Transverse colon (tissue), 4 donors: ENCODE measurements at regions not wholly inside any gene's neighbourhood (a gene's known extent, or its start where the extent isn't known, plus 50 kb on each side); places are given as distances from the start of the nearest gene placed in this dataset.
"Not testable (repeated sequence)": the region's sequence is repeated elsewhere in the genome, so short reads cannot be mapped to it uniquely, and the experiment has no call there.

Experiments used
- DNase-seq: peaks from one replicate; pipeline ENCODE4 v3.0.0-alpha.2; 2019
- H3K27ac ChIP-seq, 4 donors: fragments of 200-600 bp; sonication (generic); 2 replicates each; pipeline ENCODE4 v1.5.1; 2016 to 2018; ENCODE audit warnings: inconsistent platforms in 4 of 4
- H3K27me3 ChIP-seq: fragments of 200-600 bp; sonication (generic); 2 replicates; pipeline ENCODE4 v1.5.1; 2017; ENCODE audit warnings: inconsistent platforms
- H3K36me3 ChIP-seq, 4 donors: fragments of 200-600 bp; sonication (generic); 2 replicates each; pipeline ENCODE4 v1.5.1; 2017 to 2019; ENCODE audit warnings: inconsistent platforms in 4 of 4
- H3K4me1 ChIP-seq, 4 donors: fragments of 200-600 bp; sonication (generic); 2 replicates each; pipeline ENCODE4 v1.5.1; 2017 to 2020; ENCODE audit warnings: inconsistent platforms in 4 of 4
- H3K4me3 ChIP-seq, 4 donors: fragments of 200-600 bp; sonication (generic); 1 replicate in 1 of 4; 2 replicates in 3 of 4; pipeline versions ENCODE4 v1.5.1 to v1.6.1; 2017 to 2019; ENCODE audit warnings: inconsistent platforms in 4 of 4
- H3K9me3 ChIP-seq, 2 donors: fragments of 200-600 bp; sonication (generic); 2 replicates each; pipeline ENCODE4 v1.5.1; 2017 to 2019; ENCODE audit warnings: inconsistent platforms in 2 of 2
- EP300 ChIP-seq: sonication (generic); formaldehyde crosslinking; IDR thresholded peaks from one replicate; pipeline ENCODE4 v1.6.1; 2017; ENCODE audit warnings: antibody characterized with exemption, low read depth
- POLR2A ChIP-seq: fragments of 450-650 bp; IDR thresholded peaks from one replicate; pipeline ENCODE4 v1.6.1; 2016; ENCODE audit warnings: antibody characterized with exemption, mild to moderate bottlenecking, moderate library complexity
- POLR2AphosphoS5 ChIP-seq, 3 donors: sonication (generic); formaldehyde crosslinking; IDR thresholded peaks; one replicate each; pipeline ENCODE4 v1.6.1; 2016; ENCODE audit warnings: antibody characterized with exemption in 3 of 3
- WGBS, 2 donors: methylation state at CpG; one replicate each; pipeline ENCODE4 v1.1.5; 2018; ENCODE audit warnings: low coverage in 1 of 2; 5-methylcytosine and 5-hydroxymethylcytosine counted together
- in situ Hi-C, 4 donors: fragments of 200-750 bp; cut with MboI; loops; one replicate each; pipeline versions ENCODE4 v1.15.0 to v1.15.1; 2017; ENCODE audit warnings: low sequenced_read_pairs in 3 of 4, low pct_ligation_motif_present in 1 of 4, low pct_unique_long_range_greater_than_20kb in 1 of 4
- intact Hi-C: fragments of 100-400 bp; cut with DNase I; formaldehyde crosslinking; loops from one replicate; pipeline ENCODE4 v1.15.1; 2023; ENCODE audit warnings: low total_unique reads
- TF ChIP-seq, protein P1 (sequence below), 5 experiments: fragments of 200-600 bp in 3 of 5; fragments of 450-650 bp in 2 of 5; sonication (generic) in 3 of 5; IDR thresholded peaks; 1 replicate in 2 of 5; 2 replicates in 3 of 5; pipeline ENCODE4 v1.5.1; 2016 to 2017; ENCODE audit warnings: antibody characterized with exemption in 5 of 5, inconsistent platforms in 3 of 5, mild to moderate bottlenecking in 2 of 5, moderate library complexity in 1 of 5

GRCh38 chr7:79775911-79776310 lies 322.4 kb upstream of the MAGI2 start:
- in situ Hi-C loops (no loop called here), intact Hi-C loops (no loop called here)
- no peaks in the 10 kb centered on the region for H3K36me3 ChIP-seq
- H3K27me3 ChIP-seq = no peaks in the 10 kb centered on the region
- no peaks in the 10 kb centered on the region for H3K9me3 ChIP-seq
- no peaks in the 10 kb centered on the region for H3K4me1 ChIP-seq
- H3K4me3 ChIP-seq = no peak overlapping the region
- no peak for DNase-seq
- no peak overlapping the region for H3K27ac ChIP-seq
- TF ChIP-seq EP300 = no peak
- TF ChIP-seq POLR2AphosphoS5 (IDR thresholded peaks at IDR 0.05) = no peak
- TF ChIP-seq POLR2A = no peak
- TF ChIP-seq, protein P1, sequence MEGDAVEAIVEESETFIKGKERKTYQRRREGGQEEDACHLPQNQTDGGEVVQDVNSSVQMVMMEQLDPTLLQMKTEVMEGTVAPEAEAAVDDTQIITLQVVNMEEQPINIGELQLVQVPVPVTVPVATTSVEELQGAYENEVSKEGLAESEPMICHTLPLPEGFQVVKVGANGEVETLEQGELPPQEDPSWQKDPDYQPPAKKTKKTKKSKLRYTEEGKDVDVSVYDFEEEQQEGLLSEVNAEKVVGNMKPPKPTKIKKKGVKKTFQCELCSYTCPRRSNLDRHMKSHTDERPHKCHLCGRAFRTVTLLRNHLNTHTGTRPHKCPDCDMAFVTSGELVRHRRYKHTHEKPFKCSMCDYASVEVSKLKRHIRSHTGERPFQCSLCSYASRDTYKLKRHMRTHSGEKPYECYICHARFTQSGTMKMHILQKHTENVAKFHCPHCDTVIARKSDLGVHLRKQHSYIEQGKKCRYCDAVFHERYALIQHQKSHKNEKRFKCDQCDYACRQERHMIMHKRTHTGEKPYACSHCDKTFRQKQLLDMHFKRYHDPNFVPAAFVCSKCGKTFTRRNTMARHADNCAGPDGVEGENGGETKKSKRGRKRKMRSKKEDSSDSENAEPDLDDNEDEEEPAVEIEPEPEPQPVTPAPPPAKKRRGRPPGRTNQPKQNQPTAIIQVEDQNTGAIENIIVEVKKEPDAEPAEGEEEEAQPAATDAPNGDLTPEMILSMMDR (IDR thresholded peaks at IDR 0.05) = no peak
- 77% methylated on average over 3 of the region's 3 CpGs; no CpG with 5 or more reads in 1 of the 2 donors for WGBS, 2 donors

GRCh38 chr7:79774150-79774549 lies 320.7 kb upstream of the MAGI2 start:
- no peak overlapping the region for H3K27ac ChIP-seq
- no peaks in the 10 kb centered on the region for H3K9me3 ChIP-seq
- in situ Hi-C loops (no loop called here), intact Hi-C loops (no loop called here)
- no peak for TF ChIP-seq POLR2AphosphoS5 (IDR thresholded peaks at IDR 0.05)
- no peak for DNase-seq
- H3K36me3 ChIP-seq = no peaks in the 10 kb centered on the region
- no peak overlapping the region for H3K4me3 ChIP-seq
- no peaks in the 10 kb centered on the region for H3K27me3 ChIP-seq
- H3K4me1 ChIP-seq = no peaks in the 10 kb centered on the region

DNA sequence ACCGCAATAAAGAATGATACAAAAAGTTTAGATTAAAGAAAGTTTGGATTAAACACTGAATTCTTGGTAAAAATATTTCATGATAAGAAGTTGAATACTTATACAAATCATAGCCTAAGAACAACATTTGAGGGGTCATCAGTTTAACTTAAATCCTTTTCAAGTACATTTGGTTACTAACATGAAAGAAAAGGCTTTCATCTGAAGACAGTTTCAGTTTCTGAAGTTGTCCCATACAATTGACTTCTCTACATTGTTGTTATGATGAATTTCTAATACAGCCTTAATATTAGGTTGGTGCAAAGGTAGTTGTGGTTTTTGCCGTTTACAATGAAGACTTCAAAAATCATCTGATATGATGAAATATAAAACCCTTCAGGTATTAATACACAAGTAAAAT lies 317.5 kb upstream of the MAGI2 start:
- Histone ChIP-seq H3K4me3 (no peak overlapping the region), H3K36me3 (no peaks in the 10 kb centered on the region), H3K9me3 (no peaks in the 10 kb centered on the region), H3K4me1 (no peaks in the 10 kb centered on the region), H3K27me3 (no peaks in the 10 kb centered on the region), H3K27ac (no peak overlapping the region)
- 63 to 78% methylated on average over 2 of the region's 2 CpGs for WGBS, 2 donors
- TF ChIP-seq POLR2AphosphoS5 (IDR thresholded peaks at IDR 0.05) (no peak), POLR2A (no peak), EP300 (no peak)
- TF ChIP-seq, protein P1 (IDR thresholded peaks at IDR 0.05) = no peak
- DNase-seq = no peak
- in situ Hi-C loops (no loop called here), intact Hi-C loops (no loop called here)

- Histone ChIP-seq H3K9me3 (no peaks in the 10 kb centered on the region), H3K4me3 (no peak overlapping the region), H3K4me1 (no peaks in the 10 kb centered on the region), H3K27ac (no peak overlapping the region), H3K27me3 (no peaks in the 10 kb centered on the region), H3K36me3 (no peaks in the 10 kb centered on the region)
- in situ Hi-C loops (no loop called here), intact Hi-C loops (no loop called here)
- DNase-seq = no peak
- 51 to 57% methylated on average over 2 of the region's 2 CpGs for WGBS, 2 donors
- TF ChIP-seq, protein P1 (IDR thresholded peaks at IDR 0.05) = no peak
- TF ChIP-seq EP300 (no peak), POLR2A (no peak), POLR2AphosphoS5 (IDR thresholded peaks at IDR 0.05) (no peak)
Measured at GRCh38 chr7:79770063-79770462, 316.6 kb upstream of the MAGI2 start.

DNA sequence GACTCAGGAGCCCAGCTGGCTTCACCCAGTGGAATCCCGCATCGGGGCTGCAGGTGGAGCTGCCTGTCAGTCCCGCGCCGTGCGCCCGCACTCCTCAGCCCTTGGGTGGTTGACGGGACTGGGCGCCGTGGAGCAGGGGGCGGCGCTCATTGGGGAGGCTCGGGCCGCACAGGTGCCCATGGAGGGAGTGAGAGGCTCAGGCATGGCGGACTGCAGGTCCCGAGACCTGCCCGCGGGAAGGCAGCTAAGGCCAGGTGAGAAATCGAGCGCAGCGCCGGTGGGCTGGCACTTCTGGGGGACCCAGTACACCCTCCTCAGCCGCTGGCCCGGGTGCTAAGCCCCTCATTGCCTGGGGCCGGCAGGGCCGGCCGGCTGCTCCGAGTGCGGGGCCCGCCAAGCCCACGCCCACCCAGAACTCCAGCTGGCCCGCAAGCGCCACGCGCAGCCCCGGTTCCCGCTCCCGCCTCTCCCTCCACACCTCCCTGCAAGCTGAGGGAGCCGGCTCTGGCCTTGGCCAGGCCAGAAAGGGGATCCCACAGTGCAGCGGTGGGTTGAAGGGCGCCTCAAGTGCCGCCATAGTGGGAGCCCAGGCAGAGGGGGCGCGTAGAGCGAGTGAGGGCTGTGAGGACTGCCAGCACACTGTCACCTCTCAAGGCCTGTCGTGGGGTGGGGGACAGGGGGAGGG lies 314.6 kb upstream of the MAGI2 start:
- 92 to 96% methylated on average over 4 to 44 of the region's 46 CpGs for WGBS, 2 donors
- intact Hi-C loops, H3K9me3 ChIP-seq, H3K27me3 ChIP-seq, H3K4me3 ChIP-seq, DNase-seq, H3K27ac ChIP-seq, in situ Hi-C loops, H3K4me1 ChIP-seq, H3K36me3 ChIP-seq: not testable (repeated sequence)

- H3K4me3 ChIP-seq, intact Hi-C loops, H3K4me1 ChIP-seq, DNase-seq, H3K36me3 ChIP-seq, H3K27ac ChIP-seq, in situ Hi-C loops, H3K27me3 ChIP-seq, H3K9me3 ChIP-seq: not testable (repeated sequence)
- 78% methylated on average over 14 of the region's 14 CpGs; no CpG with 5 or more reads in 1 of the 2 donors for WGBS, 2 donors
Measured at GRCh38 chr7:79767192-79767591, 313.7 kb upstream of the MAGI2 start.
